NCI-H2081 (cell line): ENCODE measurements at regions not wholly inside any gene's neighbourhood (a gene's known extent, or its start where the extent isn't known, plus 50 kb on each side); places are given as distances from the start of the nearest gene placed in this dataset.

Experiments
- DNase-seq, 2 experiments: peaks; one replicate each; lab custom pipeline; 2025; lab: John Stamatoyannopoulos, UW

- no peak for DNase-seq
These were observed 53.1 kb upstream of the CACNA1E start for GRCh38 chr1:181430015-181430885.
